HG02798 (cell line): ENCODE measurements at regions not wholly inside any gene's neighbourhood (a gene's known extent, or its start where the extent isn't known, plus 50 kb on each side); places are given as distances from the start of the nearest gene placed in this dataset.

Experiments used
- ATAC-seq: cut with Tn5 transposase; IDR thresholded peaks from one replicate; pipeline ENCODE4 v1.9.1; 2021; ENCODE audit warnings: mild to moderate bottlenecking; ENCODE audit not compliant: unreplicated experiment, poor library complexity

DNA sequence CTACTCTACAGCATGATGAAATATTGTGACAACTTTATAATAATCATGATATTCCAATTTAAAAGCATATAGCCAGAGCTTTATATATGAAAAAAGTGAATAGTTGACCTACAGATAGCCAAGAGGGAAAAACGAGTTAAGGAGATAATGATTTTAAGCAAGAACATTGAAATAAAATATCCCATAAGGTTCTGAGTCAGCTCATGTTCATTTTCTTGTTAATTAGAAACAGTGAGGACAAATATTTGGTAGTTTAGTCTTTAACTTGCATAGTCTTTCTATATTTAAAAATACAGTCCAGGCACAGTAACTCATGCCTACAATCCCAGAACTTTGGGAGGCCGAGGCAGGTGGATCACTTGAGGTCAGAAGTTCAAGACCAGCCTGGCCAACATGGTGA, 55.8 kb upstream of the CDH6 start:
- ATAC-seq, result no peak

GRCh38 chr5:31135542-31135941, 57.9 kb upstream of the CDH6 start:
- ATAC-seq, result no peak

DNA sequence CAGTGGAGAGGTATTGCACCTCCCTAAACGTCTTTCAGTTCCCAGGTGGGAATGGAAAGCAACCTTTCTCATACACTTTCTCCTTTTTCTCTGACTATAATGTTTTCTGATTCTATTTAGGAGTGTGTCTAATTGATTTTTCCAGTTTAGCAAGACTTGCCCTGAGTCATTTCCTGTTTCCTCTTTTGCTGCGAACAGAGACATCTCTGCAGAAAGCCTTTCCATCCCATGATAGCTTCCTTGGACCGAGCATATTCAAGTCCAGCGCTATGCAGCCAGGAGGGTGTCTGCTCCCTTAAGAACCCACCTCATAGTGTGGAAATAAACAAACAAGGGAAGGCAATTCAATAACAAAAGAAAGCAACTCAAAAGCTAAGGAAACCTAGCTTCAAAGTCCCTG, 60.0 kb upstream of the CDH6 start:
- no peak for ATAC-seq

DNA sequence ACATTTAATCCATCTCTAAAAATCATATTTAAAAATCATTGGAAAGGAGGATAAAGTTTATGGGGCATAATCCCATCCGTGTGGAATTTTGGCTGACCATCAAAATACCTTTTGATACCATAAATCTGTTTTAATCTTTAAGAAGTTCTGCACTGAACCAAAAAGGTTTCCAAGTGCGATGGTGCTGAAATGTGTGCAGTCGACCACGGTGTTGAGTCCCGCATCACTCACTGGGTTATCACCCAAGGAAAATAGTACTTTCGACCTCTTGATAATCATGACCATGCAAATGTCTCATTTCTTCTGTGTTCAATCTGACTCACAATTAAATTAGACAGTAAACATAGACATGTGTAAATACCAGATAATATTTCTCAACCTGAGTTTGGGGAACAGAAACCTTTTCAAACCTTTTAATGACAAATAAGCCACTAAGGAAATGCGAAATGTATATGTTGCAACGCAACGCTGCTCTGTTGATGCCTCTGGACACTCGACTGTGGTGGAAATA, 62.0 kb upstream of the CDH6 start:
- no peak for ATAC-seq

DNA sequence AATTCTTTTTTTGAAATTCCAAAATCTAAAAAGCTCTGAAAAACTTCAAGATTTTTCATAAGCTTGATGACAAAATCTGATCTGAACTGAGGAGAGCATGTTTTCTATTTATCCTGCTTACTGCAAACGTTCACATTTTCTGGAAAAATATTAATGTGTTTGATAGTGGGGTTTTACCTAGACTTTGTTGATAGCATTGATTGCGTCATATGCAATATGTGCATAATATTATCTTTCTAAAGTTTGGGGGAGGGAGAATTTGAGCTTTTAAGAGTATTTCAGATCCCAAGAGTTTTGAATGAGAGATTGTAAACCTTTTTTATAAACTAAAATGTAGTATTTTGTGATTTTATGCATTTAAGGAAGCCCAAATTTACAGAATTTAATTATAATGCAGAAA, 62.8 kb upstream of the CDH6 start:
- ATAC-seq, result no peak

GRCh38 chr5:31124651-31125305, 68.7 kb upstream of the CDH6 start:
- ATAC-seq, result no peak

DNA sequence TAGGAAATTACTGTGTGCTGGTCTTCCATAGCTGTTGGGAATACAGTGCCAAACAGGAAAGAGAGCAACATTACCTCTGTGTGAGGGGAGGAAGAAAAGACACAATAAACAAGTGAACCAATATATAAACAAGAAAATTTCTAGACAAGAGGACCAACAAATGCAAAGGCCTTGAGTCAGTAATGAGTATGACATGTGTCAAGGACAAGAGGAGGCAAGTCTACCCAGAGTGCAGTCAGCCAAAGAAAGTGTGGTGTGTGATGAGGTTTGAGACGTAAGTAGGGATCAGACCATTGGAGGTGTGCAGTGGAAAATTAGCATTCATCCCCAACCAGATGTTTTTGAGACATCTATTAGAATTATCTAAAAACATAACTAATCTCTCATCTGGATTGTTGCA, 69.5 kb upstream of the CDH6 start:
- no peak for ATAC-seq

DNA sequence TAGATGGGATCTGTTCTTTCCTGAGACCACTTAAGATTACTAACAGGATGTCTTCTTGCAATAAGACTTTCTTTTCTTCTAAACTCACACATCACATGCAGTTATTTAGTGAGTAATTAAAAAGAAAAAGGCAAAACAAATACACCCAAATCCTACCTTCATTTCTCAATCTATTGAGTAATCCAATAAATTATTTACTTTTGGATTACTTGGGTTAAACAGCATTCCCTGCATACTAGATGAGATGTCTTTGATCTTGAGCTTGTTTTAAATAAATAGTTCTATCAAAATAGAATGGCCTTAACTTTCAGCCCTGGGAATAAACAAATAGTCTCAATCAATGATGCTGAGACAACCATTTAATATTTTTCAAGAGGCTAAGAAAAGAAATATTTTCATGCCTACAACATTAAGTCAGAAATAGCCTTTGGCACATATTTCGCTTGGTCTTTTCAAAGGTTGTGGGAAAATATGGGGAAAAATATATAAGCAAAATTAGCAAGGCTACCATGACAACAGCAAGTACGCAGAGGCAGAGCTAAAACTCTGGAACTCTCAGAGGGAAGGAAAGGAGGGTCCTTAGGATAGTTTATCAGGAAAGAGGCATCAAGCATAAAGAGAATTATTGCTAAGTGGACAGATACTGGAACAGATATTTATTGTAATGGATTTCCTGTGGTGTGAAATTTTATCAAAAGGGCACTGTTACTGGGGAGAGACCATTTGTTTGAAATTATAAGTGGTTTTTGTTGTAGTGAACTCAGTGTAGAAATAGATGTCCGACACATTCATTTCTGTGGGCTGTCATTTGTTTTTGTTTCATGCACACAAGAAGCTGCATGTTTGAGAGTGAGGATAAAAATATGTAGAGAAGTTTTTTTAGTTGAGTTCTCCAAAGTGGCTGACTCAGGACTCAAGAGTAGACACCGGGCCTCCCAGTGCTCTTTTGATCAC, 70.2 kb upstream of the CDH6 start:
- ATAC-seq, result no peak

DNA sequence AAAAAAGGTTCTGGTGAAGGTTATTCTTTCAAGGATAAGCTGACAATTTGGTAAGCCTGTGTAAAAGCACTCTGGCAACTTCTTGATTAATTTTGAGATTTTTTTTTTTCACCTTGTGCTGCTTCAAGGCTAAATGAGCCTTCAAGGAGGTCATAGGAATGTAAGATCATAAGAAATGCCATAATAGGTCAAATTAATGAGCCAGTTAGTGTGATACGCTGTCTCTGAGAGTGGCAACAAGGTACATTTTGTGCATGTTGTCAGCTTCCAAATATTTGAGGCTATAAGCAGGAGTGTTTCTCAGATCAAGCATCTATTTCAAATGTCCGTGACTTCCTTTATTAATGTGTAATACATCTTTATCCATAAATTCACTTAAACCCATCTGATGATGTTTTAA, 72.3 kb upstream of the CDH6 start:
- ATAC-seq, result no peak

GRCh38 chr5:31120642-31120948, 72.9 kb upstream of the CDH6 start:
- no peak for ATAC-seq

GRCh38 chr5:31119938-31120641, 73.4 kb upstream of the CDH6 start:
- ATAC-seq, result no peak

DNA sequence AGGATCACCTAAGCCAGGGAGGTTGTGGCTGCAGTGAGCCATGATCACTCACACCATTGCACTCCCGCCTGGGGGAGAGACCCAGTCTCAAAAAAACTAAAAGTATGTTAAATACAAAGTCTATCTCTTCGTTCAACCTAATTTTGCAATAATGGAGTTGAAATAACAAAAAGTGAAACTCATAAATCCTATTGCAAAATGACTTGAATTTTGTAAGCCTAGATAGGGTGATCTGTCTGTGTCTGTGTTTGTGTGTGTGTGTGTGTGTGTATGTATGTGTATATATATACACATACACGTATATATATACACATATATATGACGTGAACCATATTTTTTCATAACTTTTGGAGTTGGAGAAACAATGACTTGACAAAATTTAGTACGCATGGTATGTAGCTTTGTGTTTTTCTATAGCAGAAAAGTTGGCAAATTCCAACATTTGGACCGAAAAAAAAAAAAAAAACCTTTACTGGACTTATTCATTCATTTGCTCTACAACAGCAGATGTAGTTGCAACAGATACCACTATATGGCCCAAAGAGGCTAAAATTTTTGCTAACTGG, 76.9 kb upstream of the CDH6 start:
- no peak for ATAC-seq

DNA sequence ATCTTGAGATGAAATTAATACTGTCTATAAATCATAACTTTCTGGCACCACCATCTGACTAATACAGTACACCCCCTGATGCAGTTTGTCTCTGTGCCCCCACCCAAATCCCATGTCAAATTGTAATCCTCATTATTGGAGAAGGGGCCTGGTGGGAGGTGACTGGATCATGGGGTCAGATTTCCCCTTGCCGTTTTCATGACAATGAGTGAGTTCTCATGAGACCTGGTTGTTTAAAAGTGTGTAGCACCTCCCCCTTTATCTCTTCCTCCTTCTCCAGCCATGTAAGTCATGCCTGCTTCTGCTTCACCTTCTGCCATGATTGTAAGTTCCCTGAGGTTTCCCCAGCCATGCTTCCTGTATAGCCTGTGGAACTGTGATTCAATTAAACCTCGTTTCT, 78.7 kb upstream of the CDH6 start:
- no peak for ATAC-seq

- ATAC-seq, result no peak
Measured at GRCh38 chr5:31113666-31114350, 79.7 kb upstream of the CDH6 start.

GRCh38 chr5:31113101-31113500, 80.4 kb upstream of the CDH6 start:
- no peak for ATAC-seq

- no peak for ATAC-seq
Measured at GRCh38 chr5:31107091-31107518, 86.4 kb upstream of the CDH6 start.

DNA sequence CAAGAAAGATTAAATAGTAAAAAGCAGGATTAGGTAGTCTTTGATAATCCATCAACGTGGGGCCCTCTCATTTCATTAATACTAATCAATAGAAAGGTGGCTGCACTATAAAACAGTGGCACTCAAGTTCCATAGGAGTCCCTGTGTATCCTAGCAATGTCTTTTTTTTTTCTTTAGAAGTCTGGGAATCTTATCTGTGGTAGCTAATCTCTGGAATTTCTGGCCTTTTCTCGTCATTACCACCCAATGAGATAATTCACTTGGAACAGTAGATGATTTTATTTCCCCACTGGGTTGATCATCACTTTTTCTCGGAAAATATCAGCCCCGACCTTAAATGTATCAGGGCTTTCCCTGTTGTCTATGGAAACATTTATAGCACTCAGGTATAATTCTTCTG, 86.8 kb upstream of the CDH6 start:
- ATAC-seq, result no peak

DNA sequence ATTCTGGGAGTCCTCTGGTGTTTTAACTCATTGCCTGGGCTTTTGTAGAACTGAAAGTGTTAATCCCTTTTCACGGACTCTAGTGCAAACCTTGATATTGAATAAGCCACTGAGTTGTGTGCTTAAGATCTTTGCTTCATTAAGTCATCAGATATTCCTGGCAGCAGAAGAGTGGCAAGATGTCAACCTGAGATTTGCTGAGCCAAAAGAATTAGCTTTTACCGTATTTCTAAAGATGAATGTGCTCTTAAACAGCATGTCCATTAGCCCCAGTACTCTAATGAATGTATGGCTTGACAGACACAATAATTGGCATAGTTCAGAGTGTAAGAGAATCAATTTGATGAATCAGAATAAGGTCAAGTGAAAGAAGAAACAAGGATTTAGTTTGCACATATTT, 87.2 kb upstream of the CDH6 start:
- ATAC-seq, result no peak

- no peak for ATAC-seq
Measured at GRCh38 chr5:31104775-31105174, 88.7 kb upstream of the CDH6 start.

GRCh38 chr5:31100781-31101310, 92.6 kb upstream of the CDH6 start:
- ATAC-seq, result no peak
